WTC11 (cell line): ENCODE measurements at regions not wholly inside any gene's neighbourhood (a gene's known extent, or its start where the extent isn't known, plus 50 kb on each side); places are given as distances from the start of the nearest gene placed in this dataset.

Source experiments
- EMX1 ChIP-seq: fragments of 250-450 bp; sonication (Bioruptor Pico); IDR thresholded peaks from 2 replicates; pipeline ENCODE4 v1.8.0; 2021; ENCODE audit warnings: mild to moderate bottlenecking
- TP53 ChIP-seq: sonication (generic); formaldehyde crosslinking; IDR thresholded peaks from 2 replicates; pipeline ENCODE4 v1.8.1; 2023; ENCODE audit warnings: mild to moderate bottlenecking, missing genetic modification reagents
- TF ChIP-seq, protein P1 (sequence below): sonication (generic); formaldehyde crosslinking; IDR thresholded peaks from 2 replicates; pipeline ENCODE4 v1.8.1; 2022; ENCODE audit warnings: low read depth, missing genetic modification reagents, borderline replicate concordance
- TF ChIP-seq, protein P2 (sequence below): sonication (generic); formaldehyde crosslinking; conservative IDR thresholded peaks from 2 replicates; pipeline ENCODE4 v1.8.1; 2022; ENCODE audit warnings: mild to moderate bottlenecking, missing genetic modification reagents
- TF ChIP-seq, protein P3 (sequence below): sonication (generic); formaldehyde crosslinking; IDR thresholded peaks from 2 replicates; pipeline ENCODE4 v1.8.1; 2022; ENCODE audit warnings: missing genetic modification reagents, borderline replicate concordance
- TF ChIP-seq, protein P4 (sequence below): fragments of 200-600 bp; IDR thresholded peaks from 2 replicates; pipeline ENCODE4 v1.8.0; 2022; ENCODE audit warnings: antibody characterized with exemption
- TF ChIP-seq, protein P5 (sequence below): sonication (generic); formaldehyde crosslinking; IDR thresholded peaks from 2 replicates; pipeline ENCODE4 v1.8.0; 2022; ENCODE audit warnings: mild to moderate bottlenecking, missing genetic modification reagents

DNA sequence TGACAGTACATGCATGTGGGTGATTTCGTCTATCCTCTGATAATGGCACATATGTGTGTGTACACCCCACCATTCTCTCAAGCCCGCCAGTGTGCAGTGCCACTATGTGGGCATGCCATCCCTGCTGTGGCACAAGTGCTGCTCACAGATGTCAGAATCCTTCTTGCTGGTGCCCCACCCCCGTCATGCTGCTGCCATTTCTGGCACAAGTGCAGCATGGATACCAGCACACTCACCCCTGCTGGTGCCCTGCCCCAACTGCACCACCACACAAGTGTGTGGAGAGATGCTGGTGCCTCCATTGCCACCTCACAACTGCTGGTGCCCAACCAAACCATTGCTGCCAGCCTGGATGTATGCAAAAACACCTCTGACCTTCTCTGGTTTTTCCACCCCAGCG, 1133.8 kb downstream of the TECRL start:
- TF ChIP-seq, protein P1, sequence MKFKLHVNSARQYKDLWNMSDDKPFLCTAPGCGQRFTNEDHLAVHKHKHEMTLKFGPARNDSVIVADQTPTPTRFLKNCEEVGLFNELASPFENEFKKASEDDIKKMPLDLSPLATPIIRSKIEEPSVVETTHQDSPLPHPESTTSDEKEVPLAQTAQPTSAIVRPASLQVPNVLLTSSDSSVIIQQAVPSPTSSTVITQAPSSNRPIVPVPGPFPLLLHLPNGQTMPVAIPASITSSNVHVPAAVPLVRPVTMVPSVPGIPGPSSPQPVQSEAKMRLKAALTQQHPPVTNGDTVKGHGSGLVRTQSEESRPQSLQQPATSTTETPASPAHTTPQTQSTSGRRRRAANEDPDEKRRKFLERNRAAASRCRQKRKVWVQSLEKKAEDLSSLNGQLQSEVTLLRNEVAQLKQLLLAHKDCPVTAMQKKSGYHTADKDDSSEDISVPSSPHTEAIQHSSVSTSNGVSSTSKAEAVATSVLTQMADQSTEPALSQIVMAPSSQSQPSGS (CRISPR knock-in tag), result no peak
- TF ChIP-seq, protein P2, sequence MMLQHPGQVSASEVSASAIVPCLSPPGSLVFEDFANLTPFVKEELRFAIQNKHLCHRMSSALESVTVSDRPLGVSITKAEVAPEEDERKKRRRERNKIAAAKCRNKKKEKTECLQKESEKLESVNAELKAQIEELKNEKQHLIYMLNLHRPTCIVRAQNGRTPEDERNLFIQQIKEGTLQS (CRISPR knock-in tag), result no peak
- TF ChIP-seq, protein P3, sequence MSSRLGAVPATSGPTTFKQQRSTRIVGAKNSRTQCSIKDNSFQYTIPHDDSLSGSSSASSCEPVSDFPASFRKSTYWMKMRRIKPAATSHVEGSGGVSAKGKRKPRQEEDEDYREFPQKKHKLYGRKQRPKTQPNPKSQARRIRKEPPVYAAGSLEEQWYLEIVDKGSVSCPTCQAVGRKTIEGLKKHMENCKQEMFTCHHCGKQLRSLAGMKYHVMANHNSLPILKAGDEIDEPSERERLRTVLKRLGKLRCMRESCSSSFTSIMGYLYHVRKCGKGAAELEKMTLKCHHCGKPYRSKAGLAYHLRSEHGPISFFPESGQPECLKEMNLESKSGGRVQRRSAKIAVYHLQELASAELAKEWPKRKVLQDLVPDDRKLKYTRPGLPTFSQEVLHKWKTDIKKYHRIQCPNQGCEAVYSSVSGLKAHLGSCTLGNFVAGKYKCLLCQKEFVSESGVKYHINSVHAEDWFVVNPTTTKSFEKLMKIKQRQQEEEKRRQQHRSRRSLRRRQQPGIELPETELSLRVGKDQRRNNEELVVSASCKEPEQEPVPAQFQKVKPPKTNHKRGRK (CRISPR knock-in tag), result no peak
- TF ChIP-seq, protein P4, sequence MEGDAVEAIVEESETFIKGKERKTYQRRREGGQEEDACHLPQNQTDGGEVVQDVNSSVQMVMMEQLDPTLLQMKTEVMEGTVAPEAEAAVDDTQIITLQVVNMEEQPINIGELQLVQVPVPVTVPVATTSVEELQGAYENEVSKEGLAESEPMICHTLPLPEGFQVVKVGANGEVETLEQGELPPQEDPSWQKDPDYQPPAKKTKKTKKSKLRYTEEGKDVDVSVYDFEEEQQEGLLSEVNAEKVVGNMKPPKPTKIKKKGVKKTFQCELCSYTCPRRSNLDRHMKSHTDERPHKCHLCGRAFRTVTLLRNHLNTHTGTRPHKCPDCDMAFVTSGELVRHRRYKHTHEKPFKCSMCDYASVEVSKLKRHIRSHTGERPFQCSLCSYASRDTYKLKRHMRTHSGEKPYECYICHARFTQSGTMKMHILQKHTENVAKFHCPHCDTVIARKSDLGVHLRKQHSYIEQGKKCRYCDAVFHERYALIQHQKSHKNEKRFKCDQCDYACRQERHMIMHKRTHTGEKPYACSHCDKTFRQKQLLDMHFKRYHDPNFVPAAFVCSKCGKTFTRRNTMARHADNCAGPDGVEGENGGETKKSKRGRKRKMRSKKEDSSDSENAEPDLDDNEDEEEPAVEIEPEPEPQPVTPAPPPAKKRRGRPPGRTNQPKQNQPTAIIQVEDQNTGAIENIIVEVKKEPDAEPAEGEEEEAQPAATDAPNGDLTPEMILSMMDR, result no peak
- TF ChIP-seq TP53 (CRISPR knock-in tag) (no peak), EMX1 (CRISPR knock-in tag) (no peak)
- TF ChIP-seq, protein P5, sequence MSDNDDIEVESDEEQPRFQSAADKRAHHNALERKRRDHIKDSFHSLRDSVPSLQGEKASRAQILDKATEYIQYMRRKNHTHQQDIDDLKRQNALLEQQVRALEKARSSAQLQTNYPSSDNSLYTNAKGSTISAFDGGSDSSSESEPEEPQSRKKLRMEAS (CRISPR knock-in tag), result no peak
